ENCODE measurements at regions not wholly inside any gene's neighbourhood (a gene's known extent, or its start where the extent isn't known, plus 50 kb on each side); places are given as distances from the start of the nearest gene placed in this dataset.
"Not testable (repeated sequence)": the region's sequence is repeated elsewhere in the genome, so short reads cannot be mapped to it uniquely, and the experiment has no call there.

DNA sequence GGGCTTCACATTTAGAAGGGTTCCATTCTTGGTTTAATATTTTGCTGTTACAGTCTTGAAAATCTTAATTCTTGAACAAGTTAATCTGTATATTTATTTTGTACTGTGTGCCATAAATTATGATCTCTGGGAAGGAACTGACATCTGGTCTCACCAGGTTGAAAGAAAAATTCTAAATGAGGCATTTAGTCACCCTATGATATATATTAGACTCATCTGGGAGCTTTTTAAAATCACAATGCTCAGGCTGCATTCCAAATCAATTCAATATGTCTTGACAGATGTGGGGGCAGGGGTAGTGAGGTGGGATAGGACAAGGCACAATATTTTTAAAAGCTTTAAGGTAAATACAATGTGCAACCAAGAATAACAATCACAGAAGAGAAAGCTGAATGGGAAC, 569.2 kb downstream of the PRR16 start:
- intact Hi-C loops (cut with DNase I) = no loop called here
- DNase-seq (no peak), ATAC-seq (no peak)

DNA sequence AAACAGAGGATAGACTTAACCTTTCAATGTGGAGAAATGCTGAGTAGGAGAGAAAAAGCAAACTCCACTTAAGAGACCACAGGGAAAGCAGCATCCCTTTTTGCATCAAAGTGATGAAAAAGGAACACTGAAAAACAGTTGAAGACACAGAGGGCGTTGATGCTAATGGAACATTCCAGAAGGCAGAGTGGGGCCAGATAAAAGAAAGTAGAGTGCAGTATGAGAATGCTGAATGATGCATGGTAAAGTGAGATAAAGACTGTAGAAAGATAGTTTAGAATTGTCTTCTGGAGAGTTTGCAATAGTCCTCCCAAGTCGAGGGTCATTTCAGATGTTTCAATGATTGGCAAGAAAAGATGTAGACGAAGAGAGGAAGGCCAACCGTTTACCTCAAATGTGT, 574.3 kb downstream of the PRR16 start:
- no peak for DNase-seq
- intact Hi-C loops (cut with DNase I) = no loop called here
- no peak for ATAC-seq

DNA sequence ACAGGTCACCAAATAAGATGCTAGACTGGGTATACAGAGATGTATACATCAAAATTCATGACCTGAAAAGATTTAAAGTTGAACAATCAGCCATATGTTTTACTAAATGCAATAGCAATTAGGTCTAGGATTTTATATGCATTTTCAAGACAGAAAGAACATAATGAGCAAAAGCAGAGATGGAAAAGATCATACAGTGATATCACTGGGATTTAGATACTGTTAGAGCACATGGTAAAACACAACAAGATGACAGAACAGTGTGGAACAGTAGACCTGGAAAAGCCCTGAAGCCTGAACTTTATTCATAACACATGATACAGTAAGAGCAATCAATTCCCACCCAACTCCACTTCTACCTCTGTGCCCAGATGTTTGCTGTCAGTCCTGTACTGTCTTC, 585.9 kb downstream of the PRR16 start:
- ATAC-seq = no peak
- intact Hi-C loops (cut with DNase I) = no loop called here

DNA sequence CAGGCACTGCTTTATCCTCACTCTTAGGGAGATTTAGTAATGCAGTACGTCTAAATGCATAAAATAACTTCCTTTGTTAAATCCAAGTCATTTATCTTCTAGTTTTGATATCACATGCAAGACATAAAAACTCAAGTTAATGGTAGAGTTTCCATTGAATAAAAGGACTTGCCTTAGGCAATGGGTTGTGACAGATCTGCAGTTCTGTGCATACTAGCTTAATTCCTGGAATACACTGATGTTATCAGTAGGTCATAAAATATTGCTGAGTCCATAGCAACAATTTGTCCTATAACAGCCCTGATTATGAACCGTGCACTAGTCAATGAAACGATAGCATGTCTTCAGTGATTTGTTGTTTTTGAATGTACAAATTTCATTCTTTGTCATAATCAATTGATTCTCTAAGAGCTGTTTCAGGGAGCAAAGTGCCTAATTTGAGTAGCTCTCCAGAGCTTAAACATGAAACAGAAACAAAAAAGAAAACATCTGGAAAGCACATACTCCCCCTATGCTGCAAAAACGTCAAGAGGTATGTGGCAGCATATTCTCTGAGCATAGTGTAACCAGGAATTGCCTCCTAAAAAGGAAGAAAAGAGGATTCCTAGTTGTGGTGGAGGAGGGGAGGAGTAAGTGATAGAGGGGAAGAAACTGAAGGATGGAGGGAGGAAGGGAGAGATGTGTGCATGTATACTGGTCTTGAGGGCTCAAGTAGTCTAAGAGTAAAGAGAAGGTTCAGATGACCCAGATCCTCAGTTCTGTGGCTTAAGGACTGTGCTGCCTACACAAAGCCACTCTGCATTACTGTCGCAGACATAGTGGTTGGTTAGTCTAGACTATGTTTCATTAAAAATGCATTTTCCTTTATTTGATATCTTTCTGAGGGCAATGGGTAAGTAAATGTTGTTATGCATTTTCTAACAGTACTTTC, 589.2 kb downstream of the PRR16 start:
- ATAC-seq (no peak), DNase-seq (no peak)
- intact Hi-C loops (cut with DNase I) = no loop called here

More for the DNA sequence above, 585.9 kb downstream of the PRR16 start:
- no peak for DNase-seq

DNA sequence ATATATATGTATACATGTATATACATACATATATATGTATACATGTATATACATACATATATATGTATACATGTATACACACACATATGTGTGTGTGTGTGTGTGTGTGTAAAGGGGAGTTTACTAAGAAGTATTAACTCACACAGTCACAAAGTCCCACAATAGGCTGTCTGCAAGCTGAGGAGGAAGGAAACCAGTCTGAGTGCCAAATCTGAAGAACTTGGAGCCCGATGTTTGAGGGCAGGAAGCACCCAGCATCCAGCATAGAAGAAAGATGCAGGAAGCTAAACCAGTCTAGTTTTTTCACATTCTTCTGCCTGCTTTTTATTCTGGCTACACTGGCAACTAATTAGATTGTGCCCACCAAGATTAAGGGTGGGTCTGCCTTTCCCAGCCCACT, 591.5 kb downstream of the PRR16 start:
- intact Hi-C loops (cut with DNase I) = no loop called here
- no peak for DNase-seq
- ATAC-seq = no peak

DNA sequence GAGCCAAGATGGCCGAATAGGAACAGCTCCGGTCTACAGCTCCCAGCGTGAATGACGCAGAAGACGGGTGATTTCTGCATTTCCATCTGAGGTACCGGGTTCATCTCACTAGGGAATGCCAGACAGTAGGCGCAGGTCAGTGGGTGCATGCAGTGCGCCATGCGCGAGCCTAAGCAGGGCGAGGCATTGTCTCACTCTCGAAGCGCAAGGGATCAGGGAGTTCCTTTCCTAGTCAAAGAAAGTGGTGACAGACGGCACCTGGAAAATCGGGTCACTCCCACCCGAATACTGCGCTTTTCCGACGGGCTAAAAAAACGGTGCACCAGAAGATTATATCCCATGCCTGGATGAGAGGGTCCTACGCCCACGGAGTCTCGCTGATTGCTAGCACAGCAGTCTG, 600.1 kb downstream of the PRR16 start:
- DNase-seq; ATAC-seq; intact Hi-C loops (cut with DNase I): not testable (repeated sequence)

DNA sequence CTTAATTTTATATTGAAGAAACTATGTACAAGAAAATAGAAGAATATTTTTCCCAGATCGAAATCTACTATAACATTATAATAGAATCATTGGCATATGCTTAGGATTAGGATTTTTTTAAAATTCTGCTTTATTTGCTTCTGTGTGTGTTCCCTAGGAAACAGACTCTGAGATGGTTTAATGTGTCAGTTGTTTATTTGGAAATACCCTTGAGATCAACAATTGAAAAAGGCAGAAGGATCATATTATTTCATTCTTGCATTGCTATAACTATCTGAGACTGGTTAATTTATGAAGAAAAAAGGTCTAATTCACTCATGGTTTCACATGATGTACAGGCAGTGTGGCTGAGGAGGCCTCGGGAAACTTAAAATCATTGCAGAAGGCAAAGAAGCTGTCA, 622.6 kb downstream of the PRR16 start:
- intact Hi-C loops (cut with DNase I) = no loop called here
- no peak for DNase-seq
- no peak for ATAC-seq

DNA sequence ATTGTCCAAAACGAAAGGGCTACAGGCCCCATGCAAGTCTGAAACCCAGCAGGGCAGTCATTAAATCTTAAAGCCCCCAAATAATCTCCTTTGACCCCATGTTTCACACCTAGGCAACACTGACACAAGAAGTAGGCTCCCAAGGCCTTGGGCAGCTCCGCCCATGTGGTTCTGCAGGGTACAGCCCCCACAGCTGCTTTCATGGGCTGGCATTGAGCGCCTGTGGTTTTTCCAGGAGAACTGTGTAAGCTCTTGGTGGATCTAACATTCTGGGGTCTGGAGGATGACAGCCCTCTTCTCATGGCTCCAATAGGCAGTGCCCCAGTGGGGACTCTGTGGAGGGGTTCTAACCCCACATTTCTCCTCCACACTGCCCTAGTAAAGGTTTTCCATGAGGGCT, 623.5 kb downstream of the PRR16 start:
- no peak for ATAC-seq
- no peak for DNase-seq
- intact Hi-C loops (cut with DNase I) = no loop called here

DNA sequence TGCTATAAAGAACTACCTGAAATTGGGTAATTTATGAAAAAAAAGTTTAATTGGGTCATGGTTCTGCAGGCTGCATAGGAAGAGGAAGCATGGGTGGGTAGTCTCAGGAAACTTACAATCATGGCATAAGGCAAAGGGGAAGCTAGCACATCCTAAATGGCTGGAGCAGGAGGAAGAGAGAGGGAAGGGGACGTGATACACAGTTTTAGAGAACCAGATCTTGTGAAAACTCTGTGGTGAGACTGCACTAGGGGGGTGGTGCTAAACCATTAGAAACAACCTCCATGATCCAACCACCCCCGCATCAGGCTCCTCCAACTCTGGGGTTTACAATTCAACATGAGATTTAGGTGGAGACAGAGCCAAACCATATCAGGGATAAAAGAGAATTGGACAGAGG, 624.2 kb downstream of the PRR16 start:
- ATAC-seq = no peak
- intact Hi-C loops (cut with DNase I) = no loop called here
- DNase-seq = no peak

DNA sequence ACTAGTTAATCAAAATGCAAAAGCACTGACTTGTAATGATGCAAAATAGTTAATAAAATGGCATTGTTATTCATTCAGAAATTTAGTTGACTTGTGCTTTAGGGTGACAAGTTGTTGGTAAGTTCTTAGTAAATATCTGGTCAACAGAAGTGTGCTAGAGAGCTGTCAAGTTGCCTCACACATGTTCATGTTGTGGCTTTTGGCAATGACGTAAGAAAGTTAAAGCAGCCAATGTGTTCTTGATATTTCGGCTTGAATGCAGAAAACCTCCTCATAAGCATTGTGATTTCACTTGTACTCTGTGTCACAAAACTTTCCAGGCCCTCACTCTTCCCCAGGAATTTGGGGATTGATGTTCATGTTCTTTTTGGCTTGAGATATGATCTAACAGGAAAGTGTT, 626.7 kb downstream of the PRR16 start:
- DNase-seq = no peak
- intact Hi-C loops (cut with DNase I) = no loop called here

DNA sequence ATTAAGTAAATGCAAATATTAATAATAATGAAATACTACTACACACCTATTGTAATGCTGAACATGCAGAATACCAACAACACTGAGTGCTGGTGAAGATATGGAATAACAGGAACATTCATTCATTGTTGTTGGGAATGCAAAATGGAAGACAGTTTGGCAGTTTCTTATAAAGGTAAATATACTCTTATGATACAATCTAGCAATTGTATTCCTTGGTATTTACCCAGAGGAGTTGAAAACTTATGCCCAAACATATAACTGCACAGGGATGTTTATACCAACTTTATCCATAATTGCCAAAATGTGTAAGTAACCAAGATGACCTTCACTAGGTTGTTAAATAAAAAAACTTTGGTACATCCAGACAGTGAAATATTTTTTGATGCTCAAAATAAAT, 636.8 kb downstream of the PRR16 start:
- DNase-seq (no peak), ATAC-seq (no peak)
- intact Hi-C loops (cut with DNase I) = no loop called here

More for the DNA sequence above, 626.7 kb downstream of the PRR16 start:
- ATAC-seq = no peak

DNA sequence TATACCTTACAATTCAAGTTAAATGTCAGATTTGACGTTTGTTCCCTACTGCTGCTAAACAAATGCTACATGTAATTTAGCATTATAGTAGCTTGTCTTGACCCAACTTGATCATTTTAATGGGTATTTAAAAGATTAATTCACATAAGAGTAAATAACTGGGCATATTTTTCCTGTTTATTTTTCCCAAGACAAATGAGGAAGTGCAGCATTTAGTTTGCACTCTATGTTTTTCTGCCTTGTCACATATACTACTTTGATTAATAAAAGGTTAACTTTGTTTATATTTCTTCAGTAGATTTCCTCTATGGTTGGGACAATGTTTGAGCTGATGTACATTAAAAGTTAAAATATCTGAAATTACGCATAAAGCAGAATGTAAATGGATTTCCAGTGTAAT, 641.8 kb downstream of the PRR16 start:
- DNase-seq (no peak), ATAC-seq (no peak)
- intact Hi-C loops (cut with DNase I) = no loop called here

DNA sequence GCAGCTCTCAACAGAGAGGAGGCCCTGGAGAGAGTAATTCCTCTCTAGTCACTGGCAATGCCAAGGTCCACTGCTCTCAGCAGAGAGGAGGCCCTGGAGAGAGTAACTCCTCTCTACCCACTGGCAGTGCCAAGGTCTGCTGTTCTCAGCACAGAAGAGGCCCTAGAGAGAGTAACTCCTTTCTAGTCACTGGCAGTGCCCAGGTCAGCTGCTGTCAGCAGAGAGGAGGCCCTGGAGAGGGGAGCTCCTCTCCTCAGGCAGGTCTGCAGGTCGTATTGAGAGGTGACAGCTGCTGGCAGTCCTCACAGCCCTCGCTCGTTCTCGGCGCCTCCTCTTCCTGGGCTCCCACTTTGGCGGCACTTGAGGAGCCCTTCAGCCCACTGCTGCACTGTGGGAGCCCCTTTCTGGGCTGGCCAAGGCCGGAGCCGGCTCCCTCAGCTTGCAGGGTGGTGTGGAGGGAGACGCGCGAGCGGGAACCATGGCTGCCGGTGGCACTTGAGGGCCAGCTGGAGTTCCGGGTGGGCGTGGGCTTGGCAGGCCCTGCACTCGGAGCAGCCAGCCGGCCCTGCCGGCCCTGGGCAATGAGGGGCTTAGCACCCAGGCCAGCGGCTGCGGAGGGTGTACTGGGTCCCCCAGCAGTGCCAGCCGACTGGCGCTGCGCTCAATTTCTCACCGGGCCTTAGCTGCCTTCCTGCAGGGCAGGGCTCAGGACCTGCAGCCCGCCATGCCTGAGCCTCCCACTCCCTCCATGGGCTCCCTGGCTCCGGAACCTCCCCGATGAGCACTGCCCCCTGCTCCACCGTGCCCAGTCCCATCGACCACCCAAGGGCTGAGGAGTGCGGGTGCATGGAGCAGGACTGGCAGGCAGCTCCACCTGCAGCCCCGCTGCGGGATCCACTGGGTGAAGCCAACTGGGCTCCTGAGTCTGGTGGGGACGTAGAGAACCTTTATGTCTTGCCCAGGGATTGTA, 642.9 kb downstream of the PRR16 start:
- ATAC-seq; intact Hi-C loops (cut with DNase I); DNase-seq: not testable (repeated sequence)

DNA sequence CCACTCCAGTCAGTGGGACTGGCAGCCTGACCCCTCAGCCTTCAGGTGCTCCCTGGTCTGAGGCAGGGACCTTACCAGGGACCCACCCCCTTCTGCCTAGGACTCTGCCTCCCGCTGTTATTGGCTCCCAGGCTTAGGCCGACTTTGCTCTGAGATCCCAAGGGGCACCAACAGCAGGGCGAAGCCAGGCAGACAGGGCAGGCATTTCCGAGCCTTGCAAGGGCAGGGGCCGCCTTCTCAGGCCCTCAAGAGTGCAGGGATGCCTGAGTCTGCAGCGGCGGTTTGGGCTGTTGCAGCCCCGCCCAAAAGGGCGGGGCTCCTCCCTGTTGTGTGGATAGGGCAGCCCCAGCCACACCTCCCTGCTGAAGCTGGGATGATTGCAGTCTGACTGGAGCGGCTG, 644.6 kb downstream of the PRR16 start:
- intact Hi-C loops (cut with DNase I) = no loop called here
- DNase-seq (no peak), ATAC-seq (no peak)

DNA sequence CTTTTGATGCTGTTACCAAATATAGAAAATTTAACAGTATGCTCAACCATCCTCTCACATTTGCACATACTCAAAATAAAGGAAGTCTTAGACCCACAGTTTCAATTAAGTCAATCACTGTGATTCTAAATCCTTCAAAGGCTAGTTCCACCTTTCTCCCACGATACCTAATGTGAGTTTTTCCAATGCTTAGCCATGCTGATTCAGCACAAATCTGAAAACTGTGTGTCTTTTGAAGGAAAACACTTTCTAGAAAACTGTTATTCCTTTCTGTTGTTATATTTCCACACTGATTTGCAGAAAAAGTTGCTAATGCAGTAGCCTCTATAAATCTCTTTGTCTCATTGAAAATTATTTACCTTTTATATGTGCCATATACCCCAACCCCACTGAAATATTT, 645.7 kb downstream of the PRR16 start:
- DNase-seq = no peak
- intact Hi-C loops (cut with DNase I) = no loop called here

DNA sequence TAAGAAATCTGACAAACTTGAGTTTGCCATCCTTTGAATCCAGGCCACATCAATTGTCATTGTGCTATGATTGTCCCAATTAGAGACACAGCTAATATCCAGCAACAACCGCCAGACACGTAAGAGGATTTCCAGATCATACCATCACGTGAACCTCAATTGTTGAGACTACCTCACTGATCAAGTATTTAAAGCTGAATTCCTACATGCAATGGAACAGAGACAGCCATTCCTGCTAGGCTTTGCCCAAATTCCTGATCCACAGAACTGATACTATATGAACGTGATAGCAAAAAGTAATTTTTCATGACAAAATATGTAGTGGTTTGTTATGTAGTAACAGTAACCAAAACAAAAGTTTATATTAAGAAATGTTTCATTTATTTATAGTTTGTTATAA, 657.7 kb downstream of the PRR16 start:
- intact Hi-C loops (cut with DNase I) = no loop called here
- DNase-seq = no peak
- no peak for ATAC-seq

More for the DNA sequence above, 645.7 kb downstream of the PRR16 start:
- ATAC-seq = no peak

DNA sequence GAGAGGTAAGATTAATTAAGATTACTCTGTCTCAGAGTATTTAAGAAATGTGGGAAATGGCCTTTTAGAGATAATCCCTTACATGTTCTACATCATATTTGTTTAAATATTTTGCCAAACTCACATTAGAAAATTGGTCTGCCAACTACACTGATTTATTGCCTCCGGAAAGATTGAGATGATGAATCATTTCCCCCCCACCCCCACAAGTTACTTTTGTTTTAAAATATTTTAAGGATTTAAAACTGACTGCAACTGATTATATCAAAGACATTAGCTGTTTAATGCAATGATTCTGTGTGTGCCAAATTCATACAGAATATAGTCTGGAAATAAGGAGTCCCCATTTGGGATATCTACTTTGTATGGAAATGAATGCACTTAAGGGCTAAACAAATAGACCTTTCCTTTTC, 674.4 kb downstream of the PRR16 start:
- DNase-seq = no peak
- ATAC-seq = no peak
- intact Hi-C loops (cut with DNase I) = no loop called here

DNA sequence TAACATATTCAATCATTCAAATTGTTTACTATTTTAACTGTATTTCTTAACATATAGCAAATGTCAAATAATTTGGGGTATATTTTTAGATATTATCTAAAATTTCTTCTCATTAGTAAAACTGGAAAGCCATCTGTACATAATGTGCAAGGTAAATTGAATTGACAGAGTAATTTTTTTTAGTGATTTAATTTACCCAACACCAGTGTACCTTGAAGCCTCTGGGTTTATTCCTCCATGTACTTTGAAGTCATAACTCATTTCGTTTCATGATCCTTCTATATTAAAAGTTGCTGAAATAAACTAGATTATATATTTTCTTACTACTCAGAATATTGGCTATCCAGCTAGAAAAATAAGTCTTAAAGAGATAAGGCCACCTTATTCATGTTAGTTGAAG, 674.9 kb downstream of the PRR16 start:
- no peak for ATAC-seq
- intact Hi-C loops (cut with DNase I) = no loop called here
- no peak for DNase-seq

DNA sequence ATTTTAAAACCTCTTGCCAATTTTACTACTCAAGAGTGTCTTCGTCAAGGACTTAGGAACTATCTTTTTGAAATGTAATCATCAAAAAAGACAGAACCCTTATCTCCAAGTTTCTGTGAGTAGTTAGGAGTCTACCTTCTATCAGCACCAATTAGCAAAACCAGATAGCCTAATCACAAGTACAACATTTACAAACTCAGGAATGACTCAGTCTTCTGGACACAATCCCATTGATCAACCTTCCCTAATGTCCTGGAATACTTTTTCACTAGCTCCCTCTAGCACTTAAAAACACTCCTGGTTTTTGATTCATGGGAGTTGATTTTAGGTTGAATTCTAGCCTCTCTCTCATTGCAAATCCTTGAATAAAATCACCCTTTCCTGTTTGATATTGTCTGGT, 680.7 kb downstream of the PRR16 start:
- intact Hi-C loops (cut with DNase I) = no loop called here
- no peak for DNase-seq
- ATAC-seq = peak; percentile 44 to 88

DNA sequence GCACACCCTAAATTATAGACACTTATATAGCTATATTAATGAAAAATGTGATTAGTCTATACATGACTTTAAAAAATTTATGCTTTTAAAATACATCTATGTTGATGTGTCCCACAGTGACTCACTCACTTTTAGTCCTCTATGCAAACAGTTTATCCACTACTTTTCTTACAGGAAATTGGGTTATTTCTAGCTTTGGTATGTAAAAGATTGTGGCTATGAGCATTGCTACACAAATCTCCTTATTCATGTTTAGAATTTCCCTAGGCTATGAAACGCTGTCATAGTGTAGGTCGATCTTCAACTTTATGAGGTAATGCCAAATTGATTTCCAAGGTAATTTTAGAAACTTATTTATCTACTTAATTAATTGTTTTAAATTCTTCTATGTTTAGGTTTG, 687.4 kb downstream of the PRR16 start:
- ATAC-seq = no peak
- intact Hi-C loops (cut with DNase I) = no loop called here
- DNase-seq = no peak

Data from left cardiac atrium (tissue), 4 donors.